Panc1 (cell line): ENCODE measurements at regions not wholly inside any gene's neighbourhood (a gene's known extent, or its start where the extent isn't known, plus 50 kb on each side); places are given as distances from the start of the nearest gene placed in this dataset.

Source experiments
- CTCF ChIP-seq: fragments of 450-650 bp; IDR thresholded peaks from 2 replicates; pipeline ENCODE4 v1.5.1; 2017; ENCODE audit warnings: mild to moderate bottlenecking
- POLR2AphosphoS5 ChIP-seq: IDR thresholded peaks from 2 replicates; pipeline ENCODE4 v1.6.1; 2012; ENCODE audit warnings: mild to moderate bottlenecking, low read depth, low read length, moderate library complexity
- REST ChIP-seq, 2 experiments: IDR thresholded peaks; 2 replicates each; pipeline ENCODE4 v1.6.1; 2011 to 2012; ENCODE audit warnings: low read depth in 2 of 2, control low read depth in 1 of 2, low read length in 1 of 2, mild to moderate bottlenecking in 1 of 2, moderate library complexity in 1 of 2; ENCODE audit not compliant: insufficient read depth in 1 of 2
- SIN3A ChIP-seq: IDR thresholded peaks from 2 replicates; pipeline ENCODE4 v1.6.1; 2012; ENCODE audit warnings: low read depth, mild to moderate bottlenecking, low read length, moderate library complexity, borderline replicate concordance; ENCODE audit not compliant: insufficient read depth
- TCF7L2 ChIP-seq: IDR thresholded peaks from 2 replicates; pipeline ENCODE4 v1.6.1; 2011; ENCODE audit warnings: mild to moderate bottlenecking, low read depth, low read length, inconsistent platforms

GRCh38 chr7:118938845-118939244 is 714.3 kb downstream of the ANKRD7 start:
- no peak for TF ChIP-seq CTCF
- no peak for TF ChIP-seq POLR2AphosphoS5
- no peak for TF ChIP-seq SIN3A
- TF ChIP-seq REST (IDR thresholded peaks at IDR 0.05; ENCODE audit: insufficient read depth in 1 of 2, low read depth in 2 of 2, low read length in 1 of 2) = no peak
- TF ChIP-seq TCF7L2 = no peak
